GM12878 (cell line): ENCODE measurements at regions not wholly inside any gene's neighbourhood (a gene's known extent, or its start where the extent isn't known, plus 50 kb on each side); places are given as distances from the start of the nearest gene placed in this dataset.

Experiments
- ATAC-seq: fragments of 200-7000 bp; cut with Tn5 transposase; 3 replicates; pipeline ENCODE4 v1.9.1; 2020; ENCODE audit warnings: mild to moderate bottlenecking, moderate library complexity
- BruUV-seq: library from RNA; stranded (reverse); fragments of 400-500 nt; replicated peaks from 2 replicates; lab custom pipeline; 2021; lab: Mats Ljungman, UMichigan
- CTCF ChIA-PET: fragments of 300-600 bp; sonication (Branson Sonifier 250); formaldehyde crosslinking; extraction: SDS; loops from one replicate; lab custom pipeline; 2021; ENCODE audit warnings: inconsistent platforms; lab: Yijun Ruan, JAX
- POLR2A ChIA-PET: fragments of 350-600 bp; formaldehyde crosslinking; extraction: SDS; loops from one replicate; lab custom pipeline; 2021; ENCODE audit warnings: inconsistent platforms; lab: Charles Lee
- RAD21 ChIA-PET: fragments of 300-600 bp; sonication (Branson Sonifier 250); formaldehyde crosslinking; loops from one replicate; lab custom pipeline; 2023; ENCODE audit warnings: antibody characterized with exemption; ENCODE audit not compliant: unreplicated experiment; lab: Charles Lee
- SMC1A ChIA-PET: fragments of 300-600 bp; sonication (Branson Sonifier 250); formaldehyde crosslinking; loops from one replicate; lab custom pipeline; 2023; ENCODE audit not compliant: unreplicated experiment, uncharacterized antibody; lab: Charles Lee
- DNase-seq: peaks from one replicate; pipeline ENCODE4 v3.0.0-alpha.2; 2011; ENCODE audit warnings: low read depth, low spot score
- FAIRE-seq: peaks from 3 replicates; lab custom pipeline; 2011; peaks lifted over from hg19 to GRCh38; lab: Jason Lieb, UNC
- H2AFZ ChIP-seq: 2 replicates; pipeline ENCODE4 v1.6.0; 2011; ENCODE audit warnings: low read depth, low read length, control low read depth; ENCODE audit not compliant: control insufficient read depth
- H3K27ac ChIP-seq: 2 replicates; pipeline ENCODE4 v1.5.1; 2011; ENCODE audit warnings: control low read depth; ENCODE audit not compliant: control insufficient read depth, insufficient read depth
- H3K27me3 ChIP-seq, 2 experiments: replicated peaks in 1 of 2; 2 replicates each; pipeline versions ENCODE4 v1.6.0 to v1.6.1; 2011; ENCODE audit warnings: low read length in 1 of 2; ENCODE audit not compliant: control insufficient read depth in 2 of 2, insufficient read depth in 2 of 2
- H3K36me3 ChIP-seq, 2 experiments: 2 replicates each; pipeline ENCODE4 v1.5.1; 2011; ENCODE audit warnings: low read length in 1 of 2; ENCODE audit not compliant: control insufficient read depth in 2 of 2, insufficient read depth in 2 of 2
- H3K4me1 ChIP-seq: 2 replicates; pipeline ENCODE4 v1.6.1; 2011; ENCODE audit warnings: mild to moderate bottlenecking, low read length, moderate library complexity, mixed read lengths; ENCODE audit not compliant: control insufficient read depth, insufficient read depth
- H3K4me2 ChIP-seq: 2 replicates; pipeline ENCODE4 v1.6.0; 2011; ENCODE audit warnings: control low read depth; ENCODE audit not compliant: control insufficient read depth, insufficient read depth
- H3K4me3 ChIP-seq: fragments of 200-600 bp; sonication (generic); 2 replicates; pipeline ENCODE4 v1.5.1; 2016
- H3K79me2 ChIP-seq: 2 replicates; pipeline ENCODE4 v1.6.0; 2011; ENCODE audit warnings: low read length; ENCODE audit not compliant: control insufficient read depth, insufficient read depth
- H3K9ac ChIP-seq: 2 replicates; pipeline ENCODE4 v1.8.0; 2011; ENCODE audit warnings: low read length, control low read depth, mixed read lengths; ENCODE audit not compliant: control insufficient read depth, insufficient read depth
- H3K9me3 ChIP-seq: replicated peaks from 3 replicates; pipeline ENCODE4 v1.5.1; 2011; ENCODE audit warnings: mild to moderate bottlenecking, low read length; ENCODE audit not compliant: control insufficient read depth, insufficient read depth
- H4K20me1 ChIP-seq: 2 replicates; pipeline ENCODE4 v1.6.0; 2011; ENCODE audit not compliant: control insufficient read depth, insufficient read depth
- BRCA1 ChIP-seq: IDR thresholded peaks from 2 replicates; pipeline ENCODE4 v1.6.1; 2011; ENCODE audit warnings: low read depth, low read length, improper control_type of control experiment
- CEBPB ChIP-seq, 2 experiments: fragments of 150-350 bp in 1 of 2; IDR thresholded peaks; 2 replicates each; pipeline ENCODE4 v1.6.1; 2012 to 2014; ENCODE audit warnings: low read depth in 2 of 2, low read length in 2 of 2, borderline replicate concordance in 1 of 2, inconsistent platforms in 1 of 2
- CREB1 ChIP-seq: IDR thresholded peaks from 2 replicates; pipeline ENCODE4 v1.6.1; 2012; ENCODE audit warnings: low read depth, mild to moderate bottlenecking, inconsistent platforms
- EP300 ChIP-seq, 2 experiments: fragments of 150-350 bp in 1 of 2; IDR thresholded peaks; 2 replicates each; pipeline ENCODE4 v1.6.1; 2011 to 2012; ENCODE audit warnings: low read depth in 2 of 2, low read length in 2 of 2, borderline replicate concordance in 1 of 2, improper control_type of control experiment in 1 of 2, inconsistent platforms in 1 of 2; ENCODE audit not compliant: control insufficient read depth in 1 of 2
- GABPA ChIP-seq: IDR thresholded peaks from 2 replicates; pipeline ENCODE4 v1.6.1; 2014; ENCODE audit warnings: antibody characterized with exemption, low read depth, mild to moderate bottlenecking, inconsistent platforms
- HDAC6 ChIP-seq: fragments of 200-600 bp; sonication (generic); IDR thresholded peaks from one replicate; pipeline ENCODE4 v1.8.0; 2017; ENCODE audit warnings: antibody characterized with exemption; ENCODE audit not compliant: unreplicated experiment
- IKZF1 ChIP-seq: fragments of 450-650 bp; conservative IDR thresholded peaks from 2 replicates; pipeline ENCODE4 v1.6.1; 2017; ENCODE audit warnings: antibody characterized with exemption, mild to moderate bottlenecking
- JUNB ChIP-seq: IDR thresholded peaks from 2 replicates; pipeline ENCODE4 v1.6.1; 2016; ENCODE audit warnings: antibody characterized with exemption, mild to moderate bottlenecking
- JUND ChIP-seq: IDR thresholded peaks from 2 replicates; pipeline ENCODE4 v1.6.1; 2012; ENCODE audit warnings: low read depth, mild to moderate bottlenecking, low read length, improper control_type of control experiment, moderate library complexity
- KAT2A ChIP-seq: conservative IDR thresholded peaks from 2 replicates; pipeline ENCODE4 v1.6.1; 2011; ENCODE audit warnings: low read depth, low read length; ENCODE audit not compliant: control insufficient read depth
- KLF5 ChIP-seq: fragments of 450-650 bp; IDR thresholded peaks from 2 replicates; pipeline ENCODE4 v1.6.1; 2014; ENCODE audit warnings: mild to moderate bottlenecking; ENCODE audit not compliant: partially characterized antibody
- MXI1 ChIP-seq: fragments of 150-350 bp; IDR thresholded peaks from 2 replicates; pipeline ENCODE4 v1.6.1; 2011; ENCODE audit warnings: low read depth, mild to moderate bottlenecking, inconsistent platforms, low read length, improper control_type of control experiment
- POU2F2 ChIP-seq: IDR thresholded peaks from 3 replicates; pipeline ENCODE4 v1.6.1; 2011; ENCODE audit warnings: low read depth, mild to moderate bottlenecking, low read length, borderline replicate concordance
- RAD51 ChIP-seq: fragments of 450-650 bp; IDR thresholded peaks from 2 replicates; pipeline ENCODE4 v1.6.1; 2016; ENCODE audit warnings: moderate library complexity, mild to moderate bottlenecking, inconsistent platforms
- SMAD5 ChIP-seq: IDR thresholded peaks from 2 replicates; pipeline ENCODE4 v1.6.1; 2016; ENCODE audit warnings: antibody characterized with exemption, low read depth
- ZBED1 ChIP-seq: IDR thresholded peaks from 2 replicates; pipeline ENCODE4 v1.6.1; 2016; ENCODE audit warnings: borderline replicate concordance
- ZNF207 ChIP-seq: fragments of 450-650 bp; IDR thresholded peaks from 2 replicates; pipeline ENCODE4 v1.6.1; 2014; ENCODE audit warnings: antibody characterized with exemption, mild to moderate bottlenecking, borderline replicate concordance
- WGBS: methylation state at CpG from one replicate; pipeline ENCODE4 v1.1.6; 2016; ENCODE audit warnings: low lambda C conversion rate; ENCODE audit not compliant: insufficient replicate concordance, insufficient coverage; ENCODE audit errors: missing lambda C conversion rate; 5-methylcytosine and 5-hydroxymethylcytosine counted together
- in situ Hi-C: fragments of 300-500 bp; cut with MboI; formaldehyde crosslinking; loops from 9 replicates; pipeline ENCODE4 v1.14.3; 2018; ENCODE audit warnings: mixed read lengths
- intact Hi-C: fragments of 100-400 bp; cut with micrococcal nuclease; formaldehyde crosslinking; loops from one replicate; pipeline ENCODE4 v1.14.2; 2022; ENCODE audit not compliant: unreplicated experiment
- TF ChIP-seq, protein P1 (sequence below): IDR thresholded peaks from 2 replicates; pipeline ENCODE4 v1.6.1; 2011; ENCODE audit warnings: mild to moderate bottlenecking, low read depth, low read length, moderate library complexity; ENCODE audit not compliant: insufficient replicate concordance
- TF ChIP-seq, protein P2 (sequence below): fragments of 450-650 bp; conservative IDR thresholded peaks from 2 replicates; pipeline ENCODE4 v1.6.1; 2017; ENCODE audit warnings: mild to moderate bottlenecking, moderate library complexity

DNA sequence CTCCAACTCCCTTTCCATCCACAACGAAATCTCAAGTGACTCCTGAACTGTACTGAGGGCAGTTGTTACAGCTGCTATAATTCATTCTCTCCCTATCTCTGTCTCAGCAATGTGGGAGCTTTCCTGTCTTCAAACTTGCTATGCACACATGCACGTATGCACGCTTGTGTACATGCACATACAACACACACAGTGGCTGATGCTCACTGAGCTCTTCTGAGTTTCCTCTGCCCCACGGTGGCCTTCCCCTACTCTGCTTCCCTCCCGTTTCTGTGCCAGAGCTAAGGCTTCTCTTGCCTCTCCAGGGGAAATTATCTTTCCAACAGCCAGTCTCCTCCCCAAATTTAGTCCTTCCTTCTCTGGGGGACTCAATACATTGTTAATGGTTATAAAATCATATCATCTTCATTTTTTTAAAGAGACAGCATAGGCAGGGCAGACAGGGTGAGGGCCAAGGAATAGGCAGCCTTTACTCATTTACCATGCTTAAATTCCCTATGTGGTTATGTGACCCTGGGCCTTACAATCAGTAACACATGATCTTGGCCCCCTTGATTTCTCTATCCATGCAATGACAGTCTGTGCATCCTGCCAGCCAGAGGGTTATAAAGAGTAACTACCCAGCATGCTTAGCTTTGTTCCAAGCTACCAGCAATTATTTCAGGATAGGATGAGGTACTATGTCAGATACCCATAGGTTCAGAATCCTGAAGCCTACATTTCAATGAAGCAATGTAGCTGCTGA, 111.9 kb upstream of the HMGA2 start:
- in situ Hi-C loops (no loop called here), intact Hi-C loops (no loop called here)

DNA sequence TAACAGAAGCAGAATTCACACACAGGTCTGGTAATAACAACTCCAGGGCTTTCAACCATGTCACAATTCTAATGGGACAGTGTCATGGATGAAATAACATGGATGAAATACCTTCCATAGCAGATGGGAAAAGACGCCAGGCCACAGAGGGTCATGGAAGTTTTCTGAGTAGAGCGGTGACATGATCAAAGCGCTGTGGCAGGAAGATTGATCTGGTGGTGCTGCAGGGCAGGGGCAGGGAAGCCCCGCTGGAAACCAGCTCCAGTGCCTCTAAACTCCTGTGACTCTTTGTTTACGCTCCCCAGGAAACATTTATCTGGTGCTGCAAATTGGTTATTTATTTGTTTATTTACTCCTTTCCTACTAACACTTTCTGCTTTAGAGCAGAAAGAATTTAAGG, 108.3 kb upstream of the HMGA2 start:
- POLR2A ChIA-PET, result no interaction called here
- in situ Hi-C loops (no loop called here), intact Hi-C loops (no loop called here)
- FAIRE-seq (no peak), ATAC-seq (no peak), DNase-seq (no peak)
- Histone ChIP-seq H4K20me1 (no peaks in the 10 kb centered on the region), H3K36me3 (no peaks in the 10 kb centered on the region), H3K9ac (no peak overlapping the region), H3K27ac (no peak overlapping the region), H3K4me1 (no peaks in the 10 kb centered on the region), H3K9me3 (no peaks in the 10 kb centered on the region), H3K27me3 (no peaks in the 10 kb centered on the region; a peak in 1 of 4 replicates), H2AFZ (no peak overlapping the region), H3K4me3 (no peak overlapping the region), H3K4me2 (no peak overlapping the region), H3K79me2 (no peaks in the 10 kb centered on the region)
- WGBS, result 60% methylated on average over 5 of the region's 5 CpGs
- RAD21 ChIA-PET, result no interaction called here
- SMC1A ChIA-PET, result no interaction called here
- no TSS peak for BruUV-seq
- CTCF ChIA-PET, result no interaction called here
- TF ChIP-seq JUNB (no peak), JUND (no peak), CEBPB (IDR thresholded peaks at IDR 0.05; ENCODE audit: borderline replicate concordance in 1 of 2, low read depth in 2 of 2, low read length in 2 of 2) (no peak), ZBED1 (no peak), CREB1 (no peak), HDAC6 (no peak), BRCA1 (no peak), GABPA (no peak), ZNF207 (no peak), POU2F2 (no peak), MXI1 (no peak)
- TF ChIP-seq, protein P1, sequence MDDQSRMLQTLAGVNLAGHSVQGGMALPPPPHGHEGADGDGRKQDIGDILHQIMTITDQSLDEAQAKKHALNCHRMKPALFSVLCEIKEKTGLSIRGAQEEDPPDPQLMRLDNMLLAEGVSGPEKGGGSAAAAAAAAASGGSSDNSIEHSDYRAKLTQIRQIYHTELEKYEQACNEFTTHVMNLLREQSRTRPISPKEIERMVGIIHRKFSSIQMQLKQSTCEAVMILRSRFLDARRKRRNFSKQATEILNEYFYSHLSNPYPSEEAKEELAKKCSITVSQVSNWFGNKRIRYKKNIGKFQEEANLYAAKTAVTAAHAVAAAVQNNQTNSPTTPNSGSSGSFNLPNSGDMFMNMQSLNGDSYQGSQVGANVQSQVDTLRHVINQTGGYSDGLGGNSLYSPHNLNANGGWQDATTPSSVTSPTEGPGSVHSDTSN, result no peak
- TF ChIP-seq, protein P2, sequence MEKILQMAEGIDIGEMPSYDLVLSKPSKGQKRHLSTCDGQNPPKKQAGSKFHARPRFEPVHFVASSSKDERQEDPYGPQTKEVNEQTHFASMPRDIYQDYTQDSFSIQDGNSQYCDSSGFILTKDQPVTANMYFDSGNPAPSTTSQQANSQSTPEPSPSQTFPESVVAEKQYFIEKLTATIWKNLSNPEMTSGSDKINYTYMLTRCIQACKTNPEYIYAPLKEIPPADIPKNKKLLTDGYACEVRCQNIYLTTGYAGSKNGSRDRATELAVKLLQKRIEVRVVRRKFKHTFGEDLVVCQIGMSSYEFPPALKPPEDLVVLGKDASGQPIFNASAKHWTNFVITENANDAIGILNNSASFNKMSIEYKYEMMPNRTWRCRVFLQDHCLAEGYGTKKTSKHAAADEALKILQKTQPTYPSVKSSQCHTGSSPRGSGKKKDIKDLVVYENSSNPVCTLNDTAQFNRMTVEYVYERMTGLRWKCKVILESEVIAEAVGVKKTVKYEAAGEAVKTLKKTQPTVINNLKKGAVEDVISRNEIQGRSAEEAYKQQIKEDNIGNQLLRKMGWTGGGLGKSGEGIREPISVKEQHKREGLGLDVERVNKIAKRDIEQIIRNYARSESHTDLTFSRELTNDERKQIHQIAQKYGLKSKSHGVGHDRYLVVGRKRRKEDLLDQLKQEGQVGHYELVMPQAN, result no peak

More for the DNA sequence above, 111.9 kb upstream of the HMGA2 start:
- no peaks in the 10 kb centered on the region for H3K79me2 ChIP-seq
- ChIA-PET RAD21 (interaction anchor here (1.2 kb wide), 1 partner anchor 146 kb away, joined by 3 read pairs; no protein-coding TSS in a partner anchor), CTCF (interaction anchor here (1.0 kb wide), 1 partner anchor 9 kb away, joined by 4 read pairs; no protein-coding TSS in a partner anchor), SMC1A (no interaction called here), POLR2A (no interaction called here)
- no peak overlapping the region for H3K4me3 ChIP-seq
- no peaks in the 10 kb centered on the region for H3K36me3 ChIP-seq
- BruUV-seq, result no TSS peak
- no peak overlapping the region for H3K9ac ChIP-seq
- H4K20me1 ChIP-seq, result no peaks in the 10 kb centered on the region
- H3K27me3 ChIP-seq, result no peaks in the 10 kb centered on the region; a peak in 1 of 4 replicates
- no peak overlapping the region for H3K4me2 ChIP-seq
- ATAC-seq (no peak), FAIRE-seq (no peak), DNase-seq (no peak)
- H3K9me3 ChIP-seq, result no peaks in the 10 kb centered on the region
- no peak overlapping the region for H2AFZ ChIP-seq
- H3K27ac ChIP-seq, result no peak overlapping the region
- WGBS, result 33% methylated on average over 5 of the region's 5 CpGs
- no peaks in the 10 kb centered on the region for H3K4me1 ChIP-seq
- TF ChIP-seq KAT2A, result no peak
- TF ChIP-seq IKZF1, result no peak
- no peak for TF ChIP-seq KLF5
- no peak for TF ChIP-seq EP300 (IDR thresholded peaks at IDR 0.05; ENCODE audit: borderline replicate concordance in 1 of 2, control insufficient read depth in 1 of 2, low read depth in 2 of 2, low read length in 2 of 2)
- no peak for TF ChIP-seq RAD51
- no peak for TF ChIP-seq SMAD5
